HG03457 (cell line): ENCODE measurements at regions not wholly inside any gene's neighbourhood (a gene's known extent, or its start where the extent isn't known, plus 50 kb on each side); places are given as distances from the start of the nearest gene placed in this dataset.
"Not testable (repeated sequence)": the region's sequence is repeated elsewhere in the genome, so short reads cannot be mapped to it uniquely, and the experiment has no call there.

ENCODE experiments used
- ATAC-seq: cut with Tn5 transposase; IDR thresholded peaks from one replicate; pipeline ENCODE4 v1.9.1; 2021; ENCODE audit warnings: moderate number of reproducible peaks; ENCODE audit not compliant: unreplicated experiment

DNA sequence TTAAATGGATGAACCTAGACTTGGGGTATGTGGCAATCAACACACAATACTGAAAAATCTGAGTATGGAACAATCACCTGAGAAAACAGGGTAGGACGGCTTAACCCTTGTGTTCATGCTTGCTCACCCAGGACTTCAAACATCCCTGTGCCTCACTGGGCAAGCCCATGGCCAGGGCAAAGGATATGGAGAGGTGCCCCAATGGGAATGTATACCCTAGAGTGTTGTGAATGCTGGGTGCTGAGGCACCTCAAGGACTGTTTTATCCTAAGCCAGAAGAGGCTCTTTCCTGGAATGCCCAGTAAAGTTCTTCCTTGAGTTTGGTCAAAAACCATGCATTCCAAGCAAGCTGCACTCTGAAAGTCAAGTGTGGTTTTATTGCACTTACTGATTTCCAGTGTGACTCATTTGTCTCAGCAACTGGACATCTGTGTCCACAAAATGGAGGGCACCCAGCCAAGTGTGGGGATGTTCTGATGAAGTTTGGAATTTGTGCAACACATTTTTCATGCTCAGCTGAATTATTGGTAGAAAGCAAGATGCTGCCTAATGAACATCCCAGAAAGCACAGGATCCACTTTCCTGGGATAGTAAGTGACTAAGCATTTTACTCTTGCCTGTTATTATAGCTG lies 531.3 kb downstream of the RFC3 start:
- no peak for ATAC-seq

DNA sequence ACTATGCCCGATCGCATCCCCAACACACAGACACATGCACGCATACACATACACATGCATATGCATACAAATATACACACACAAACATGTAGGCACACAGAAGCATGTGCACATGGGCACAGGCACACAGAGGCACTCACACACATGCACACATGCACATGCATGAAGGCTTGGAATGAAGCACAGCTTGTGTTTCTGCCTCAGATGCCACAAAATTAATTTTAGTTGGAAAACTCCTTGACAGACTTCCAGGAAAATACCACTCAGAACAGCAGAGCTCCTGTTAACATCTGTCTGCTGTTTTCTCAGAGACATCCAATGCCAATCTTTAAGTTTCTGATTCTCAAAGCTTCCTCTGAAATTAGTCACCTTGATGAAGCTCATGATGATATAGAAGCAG lies 532.7 kb downstream of the RFC3 start:
- ATAC-seq = no peak

DNA sequence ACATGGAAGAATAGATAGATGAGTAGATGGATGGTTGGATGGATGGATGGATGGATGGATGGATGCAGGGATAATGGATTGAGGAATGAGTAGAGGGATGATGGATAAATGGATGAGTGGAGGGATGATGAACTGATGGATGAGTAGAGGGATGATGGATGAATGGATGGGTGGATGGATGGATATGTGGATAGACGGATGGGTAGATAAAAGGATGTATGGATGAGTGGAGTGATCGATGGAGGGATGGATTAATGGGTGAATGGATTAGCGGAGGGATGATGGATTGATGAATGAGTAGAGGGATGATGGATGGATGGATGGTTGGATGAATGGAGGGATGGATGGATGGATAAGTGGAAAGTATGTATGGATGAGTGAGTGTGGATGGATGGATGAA lies 533.2 kb downstream of the RFC3 start:
- no peak for ATAC-seq

DNA sequence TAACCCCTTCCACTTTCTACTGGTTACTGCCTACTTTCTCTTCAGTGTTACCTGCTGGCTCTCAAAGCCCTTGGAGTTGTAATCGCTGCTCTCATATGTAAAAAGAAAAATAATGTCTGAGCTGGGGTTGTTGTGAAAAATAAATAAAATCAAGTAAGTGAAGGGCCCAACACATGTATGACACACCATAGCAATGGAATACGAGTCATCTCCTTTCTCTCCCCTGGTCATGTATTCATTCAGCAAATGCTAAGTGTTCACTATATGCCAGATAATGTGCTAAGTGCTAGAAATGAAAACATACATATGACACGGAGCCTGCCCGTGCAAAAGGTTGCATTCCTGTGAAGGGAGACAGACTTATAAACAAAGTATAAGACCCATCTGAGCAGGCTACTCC lies 535.0 kb downstream of the RFC3 start:
- ATAC-seq = no peak

DNA sequence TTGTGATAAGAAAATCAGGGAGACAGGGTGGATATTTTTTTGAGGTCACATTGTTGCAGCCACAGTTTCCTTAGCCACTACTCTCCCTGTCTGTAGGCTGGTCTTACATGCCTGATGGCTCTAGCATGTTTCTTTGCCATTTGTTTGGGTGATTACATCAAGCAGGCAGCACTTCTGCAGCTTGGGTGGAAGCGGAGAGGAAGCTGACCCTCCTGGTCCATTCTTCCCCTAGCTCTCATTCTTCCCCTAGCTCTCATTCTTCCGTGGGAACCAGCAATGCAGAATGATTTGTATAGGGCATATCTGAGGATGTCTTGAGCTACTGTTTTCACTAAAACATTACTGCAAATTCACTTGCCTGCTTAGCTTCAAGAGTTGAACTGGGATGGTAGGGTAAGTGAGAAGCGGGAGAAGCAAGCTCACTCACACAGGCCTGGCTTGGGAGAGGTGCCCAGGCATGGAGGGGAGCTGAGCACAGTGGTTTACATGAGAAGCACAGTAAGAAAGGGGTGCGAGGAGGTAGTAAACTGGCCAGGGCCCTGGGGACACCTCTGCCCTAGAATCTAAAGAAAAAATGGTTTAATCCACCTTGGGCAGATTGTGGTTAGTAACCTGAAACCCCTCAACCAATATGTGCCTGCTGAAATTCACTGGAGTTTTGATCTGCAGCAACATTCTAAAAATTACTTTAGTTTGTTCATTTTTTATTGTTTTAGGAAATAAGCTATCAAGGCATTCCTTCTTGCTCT lies 538.9 kb downstream of the RFC3 start:
- ATAC-seq = no peak

DNA sequence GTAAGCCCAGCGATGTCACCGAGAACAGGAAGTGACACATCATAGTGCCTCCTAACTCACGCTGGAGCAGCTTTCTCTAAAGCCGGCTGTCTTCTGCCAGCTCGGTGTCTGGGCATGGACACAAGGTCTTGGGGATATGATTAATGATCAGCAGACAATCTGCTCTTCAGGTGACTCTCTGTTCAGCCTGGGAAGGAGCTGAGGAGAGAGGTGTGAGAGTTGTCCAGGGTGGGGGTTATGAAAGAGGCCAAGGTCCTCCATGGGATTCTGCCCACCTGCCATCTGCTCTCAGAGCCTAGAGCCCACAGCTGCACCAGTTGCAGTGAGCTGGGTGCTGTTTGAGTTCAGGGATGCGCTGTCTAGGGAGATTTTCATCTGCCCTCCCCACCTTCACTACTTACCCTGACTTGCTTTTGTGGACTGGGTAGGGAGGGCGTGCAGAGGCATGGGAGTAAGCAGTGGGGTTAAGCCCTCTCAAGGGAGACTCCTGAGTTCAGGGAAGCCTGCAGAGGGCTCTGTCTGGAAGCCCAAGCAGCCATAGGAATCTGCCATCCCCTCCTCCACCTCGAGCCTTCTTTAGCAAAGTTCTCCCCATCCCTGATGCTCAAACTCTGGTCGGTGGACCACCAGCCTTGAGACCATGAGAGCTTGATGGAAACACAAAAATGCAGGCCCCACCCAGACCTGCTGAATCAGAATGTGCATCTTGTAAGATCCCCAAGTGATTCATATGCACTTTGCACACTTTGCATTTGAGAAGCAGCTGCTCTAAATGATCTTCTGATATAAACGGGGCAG lies 539.7 kb downstream of the RFC3 start:
- no peak for ATAC-seq

DNA sequence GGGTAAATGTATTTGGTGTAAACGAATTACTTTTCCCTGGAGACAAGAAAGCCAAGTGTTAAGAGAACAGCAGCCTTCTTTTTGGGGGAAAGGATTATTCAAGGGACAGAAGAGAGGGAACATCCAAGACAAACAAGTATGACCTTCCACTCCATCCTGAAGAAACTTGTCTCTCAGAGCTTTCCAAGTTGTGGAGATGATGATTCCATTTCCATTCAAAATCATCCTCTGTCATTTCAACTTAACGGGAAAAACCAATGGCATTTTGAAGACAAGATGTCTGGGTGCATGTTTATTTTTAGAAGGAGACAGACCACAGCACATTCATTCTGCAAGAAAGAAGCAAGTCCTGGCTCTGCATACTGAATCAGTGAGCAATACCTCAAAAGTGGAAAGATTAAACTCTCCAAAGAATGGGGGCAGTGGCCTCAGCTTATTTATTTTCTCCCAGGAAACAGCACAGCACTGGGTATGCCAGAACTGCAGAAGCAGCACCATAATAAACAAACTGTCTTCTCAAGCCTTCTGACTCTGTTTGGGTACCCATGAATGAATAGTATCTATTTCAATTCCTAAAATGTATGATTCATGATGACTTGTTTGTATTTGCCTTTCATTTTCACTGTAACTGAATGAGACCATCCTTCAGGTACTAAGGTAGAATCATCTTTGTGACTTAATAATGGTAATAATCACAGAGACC lies 541.0 kb downstream of the RFC3 start:
- ATAC-seq = no peak

DNA sequence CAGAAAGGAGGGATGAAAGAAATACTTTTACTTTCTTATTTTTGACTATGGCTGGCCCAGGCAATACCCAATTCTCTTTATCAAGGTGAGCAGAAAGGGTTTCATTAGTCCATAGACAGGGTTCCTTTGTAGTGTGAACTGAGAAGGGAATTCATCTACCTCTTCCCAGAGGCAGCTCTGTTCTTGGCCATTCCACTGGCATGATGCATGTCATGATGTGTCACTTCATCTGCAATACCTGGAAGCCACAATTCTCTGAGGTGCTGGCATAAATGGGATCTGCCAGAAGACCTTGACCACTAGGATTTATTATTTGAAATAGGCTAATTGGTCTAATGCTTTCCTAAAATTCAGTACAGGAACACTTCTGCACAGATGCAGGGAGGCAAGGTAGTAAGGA lies 542.8 kb downstream of the RFC3 start:
- no peak for ATAC-seq

DNA sequence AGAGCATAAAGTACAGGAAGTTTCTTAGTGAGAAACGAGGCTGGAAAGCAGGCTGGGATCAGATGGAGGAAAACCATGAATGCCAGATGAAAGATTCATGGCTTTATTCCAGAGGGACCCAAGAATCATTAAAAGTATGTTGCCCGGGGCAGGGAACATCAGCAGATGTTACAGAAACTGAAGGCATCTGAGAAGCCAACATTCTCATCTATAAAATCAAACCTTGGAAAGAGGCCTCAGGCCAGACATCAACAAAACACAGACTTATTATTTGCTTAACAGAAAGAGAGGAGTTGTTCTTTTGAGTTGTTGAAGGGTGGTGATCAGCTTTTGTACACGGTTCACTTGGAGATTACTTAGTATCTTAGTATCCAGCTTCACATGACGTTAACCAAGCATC lies 543.6 kb downstream of the RFC3 start:
- ATAC-seq = no peak

DNA sequence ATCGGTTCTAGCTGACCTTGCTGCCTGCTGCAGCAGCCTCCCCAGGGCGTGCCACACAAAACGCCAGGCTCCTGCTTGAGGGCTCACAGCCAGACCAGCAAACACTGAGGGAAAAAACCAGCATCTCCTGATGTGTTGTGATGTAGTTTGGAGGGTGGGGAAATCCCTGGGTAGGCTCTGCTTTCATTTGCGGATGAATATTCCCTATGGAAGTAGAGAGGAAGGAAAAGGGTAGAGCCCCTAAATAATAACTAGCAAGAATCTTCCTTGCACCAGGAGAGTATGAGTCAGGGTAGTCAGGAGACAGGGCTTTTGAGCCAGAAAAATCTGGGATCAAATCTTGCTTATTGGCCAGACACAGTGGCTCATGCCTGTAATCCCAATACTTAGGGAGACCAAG lies 545.3 kb downstream of the RFC3 start:
- ATAC-seq = no peak

DNA sequence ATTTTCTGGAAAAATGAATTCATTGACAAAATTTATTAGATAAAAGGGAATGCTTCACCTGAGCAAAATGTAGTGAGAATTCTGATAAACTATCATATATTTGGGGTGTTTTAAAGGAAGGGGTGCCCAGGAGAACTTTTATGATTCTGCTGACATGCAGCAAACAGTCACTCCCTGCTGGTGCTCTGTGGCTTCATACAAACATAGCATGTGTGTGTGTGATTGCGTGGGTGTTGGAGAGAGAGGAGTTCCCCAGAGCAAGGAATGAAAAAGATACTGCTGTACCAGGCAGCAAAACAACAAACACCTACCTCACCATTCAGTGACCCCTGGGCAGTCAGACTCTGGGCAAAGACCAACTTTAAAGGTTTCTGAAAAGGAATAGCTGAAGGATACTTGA lies 546.7 kb downstream of the RFC3 start:
- ATAC-seq = no peak

DNA sequence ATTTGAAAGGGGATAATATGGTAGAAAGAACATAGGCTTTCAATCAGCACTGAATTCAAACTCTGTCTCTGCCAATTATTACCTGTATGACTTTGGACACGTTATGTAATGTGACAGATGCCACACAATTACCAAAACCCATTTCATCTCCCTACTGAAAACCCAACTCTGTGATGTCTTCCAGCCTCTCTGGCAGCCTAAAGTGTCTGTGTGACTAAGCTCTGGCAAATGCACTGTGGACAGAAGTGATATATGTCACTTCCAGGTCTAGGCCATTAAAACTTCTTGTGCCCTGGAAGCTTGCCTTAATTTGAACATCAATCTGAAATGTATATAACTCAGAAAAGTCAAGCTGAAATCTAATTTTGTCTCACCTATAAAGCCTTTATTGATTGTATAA lies 552.0 kb downstream of the RFC3 start:
- no peak for ATAC-seq

DNA sequence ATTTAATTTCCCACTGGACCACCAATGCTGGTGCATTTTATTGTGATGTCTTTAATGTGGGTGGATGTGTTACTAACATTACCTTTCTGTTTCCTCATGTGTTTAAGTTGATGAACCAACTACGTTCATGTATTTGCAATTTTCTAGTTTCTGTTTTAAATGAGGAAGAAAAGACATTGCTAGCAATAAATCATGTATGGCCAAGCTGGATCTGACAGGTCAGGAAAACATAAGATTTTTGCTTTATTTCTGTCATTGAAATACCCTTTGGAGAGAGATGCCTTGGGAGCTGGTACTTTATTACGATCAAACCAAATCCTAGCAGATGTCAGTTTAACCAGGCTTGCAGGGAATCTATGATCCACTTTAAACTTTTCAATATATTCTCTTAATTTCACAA lies 553.2 kb downstream of the RFC3 start:
- ATAC-seq = no peak

DNA sequence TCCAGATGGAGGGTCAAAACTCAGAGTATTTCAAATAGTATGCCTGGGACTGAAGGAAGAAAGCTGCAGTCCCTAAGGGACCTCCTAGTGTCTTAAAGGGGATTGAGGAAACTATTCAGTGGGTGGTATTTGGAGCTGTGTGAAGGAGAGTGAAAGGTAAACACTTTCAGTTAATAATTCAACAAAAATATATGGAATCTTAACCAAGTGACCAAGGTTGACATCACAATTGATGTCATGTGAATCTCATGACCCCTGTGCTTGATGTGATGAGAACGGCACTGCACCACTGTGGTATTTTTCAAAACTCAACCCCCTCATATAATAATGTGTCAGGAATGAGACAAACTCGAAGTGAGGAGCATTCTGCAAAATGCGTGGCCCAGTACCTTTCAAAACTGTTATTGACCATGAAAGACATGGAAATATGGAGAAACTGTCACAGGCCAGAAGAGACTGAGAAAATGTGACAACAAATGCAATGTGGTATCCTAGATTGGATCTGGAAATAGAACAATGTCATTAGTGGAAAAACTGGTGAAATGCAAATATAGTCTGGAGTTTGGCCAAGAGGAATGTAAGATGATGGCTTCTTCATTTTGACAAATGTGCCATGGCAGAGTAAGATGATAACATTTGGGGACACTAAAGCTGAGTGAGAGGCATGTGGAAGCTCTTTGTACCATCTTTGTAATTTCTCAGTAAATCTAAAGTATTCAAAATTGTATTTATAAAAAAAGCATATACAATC lies 553.9 kb downstream of the RFC3 start:
- no peak for ATAC-seq

DNA sequence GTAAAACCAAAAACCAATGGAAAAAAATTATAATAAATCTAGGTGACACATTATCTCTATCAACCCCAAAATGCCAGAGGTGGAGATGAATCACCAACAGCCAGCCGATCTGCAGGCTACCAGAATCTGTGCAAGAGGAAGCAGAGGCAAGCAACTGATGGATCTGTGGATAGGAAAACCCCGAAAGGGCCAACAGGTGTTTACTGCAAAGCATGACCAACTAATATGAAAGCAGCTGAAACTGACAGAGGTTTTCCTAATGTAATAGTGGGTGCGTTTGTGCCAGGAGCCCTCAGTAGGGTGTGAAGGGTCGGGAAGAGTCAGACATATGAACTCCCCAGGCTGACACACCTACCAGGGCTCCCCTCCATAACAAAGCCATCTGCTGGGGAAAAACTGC lies 554.6 kb downstream of the RFC3 start:
- ATAC-seq = no peak

DNA sequence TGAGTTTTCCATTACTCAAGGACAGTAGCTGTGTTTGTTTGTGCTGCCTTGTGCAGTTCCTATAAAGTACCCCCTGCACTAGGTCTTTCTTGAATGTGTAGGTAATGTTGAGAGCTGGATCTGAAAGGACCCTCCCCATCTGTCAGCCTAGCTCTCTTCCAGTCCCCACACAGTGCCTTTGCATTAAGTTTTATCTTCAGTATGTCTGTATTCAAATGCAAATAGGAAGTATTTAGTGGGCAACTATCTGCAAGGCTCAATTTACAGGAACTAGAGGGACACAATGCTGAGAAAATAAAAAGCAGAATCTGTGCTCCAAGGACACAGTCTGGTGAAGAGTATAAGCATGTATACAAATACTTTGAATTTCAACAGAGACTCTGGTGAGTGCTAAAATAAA lies 558.5 kb downstream of the RFC3 start:
- no peak for ATAC-seq

DNA sequence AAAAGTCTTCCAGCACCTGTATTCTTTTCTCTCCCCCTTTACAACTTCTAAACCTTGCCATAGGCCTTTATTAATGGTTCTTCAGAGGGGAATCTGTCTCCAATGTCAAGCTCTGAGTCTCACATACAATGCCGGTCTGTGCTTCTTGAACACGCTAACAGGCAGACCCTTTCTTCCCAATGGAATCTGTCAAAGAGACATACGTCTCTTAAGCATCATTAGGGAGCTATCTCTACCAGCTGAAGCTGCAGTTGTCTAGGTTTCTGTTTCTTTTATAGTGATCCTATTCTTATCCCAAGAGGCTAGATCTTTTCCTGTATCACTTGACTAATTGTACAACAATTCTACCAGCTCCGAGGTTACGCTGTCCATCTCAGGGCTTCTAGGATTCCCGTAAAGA lies 560.8 kb upstream of the NBEA start:
- ATAC-seq = no peak

DNA sequence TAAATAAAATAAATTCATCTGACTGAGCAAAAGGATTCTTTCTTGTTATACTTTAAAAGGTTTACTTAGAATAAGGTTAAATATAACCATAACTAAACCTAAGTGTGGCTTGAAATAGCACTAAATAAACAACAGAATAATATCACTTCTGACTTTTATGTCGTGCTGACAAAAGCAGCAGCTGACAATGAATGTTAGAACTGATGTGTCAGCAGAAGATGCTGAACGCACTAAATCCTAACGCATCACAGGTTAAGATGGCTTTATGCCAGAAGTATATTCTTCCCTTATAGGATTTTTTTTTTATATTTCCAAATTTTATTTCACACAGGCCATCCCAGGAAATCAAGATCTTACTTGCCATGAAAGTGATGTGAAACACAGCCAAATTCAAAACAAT lies 558.3 kb upstream of the NBEA start:
- ATAC-seq = no peak

DNA sequence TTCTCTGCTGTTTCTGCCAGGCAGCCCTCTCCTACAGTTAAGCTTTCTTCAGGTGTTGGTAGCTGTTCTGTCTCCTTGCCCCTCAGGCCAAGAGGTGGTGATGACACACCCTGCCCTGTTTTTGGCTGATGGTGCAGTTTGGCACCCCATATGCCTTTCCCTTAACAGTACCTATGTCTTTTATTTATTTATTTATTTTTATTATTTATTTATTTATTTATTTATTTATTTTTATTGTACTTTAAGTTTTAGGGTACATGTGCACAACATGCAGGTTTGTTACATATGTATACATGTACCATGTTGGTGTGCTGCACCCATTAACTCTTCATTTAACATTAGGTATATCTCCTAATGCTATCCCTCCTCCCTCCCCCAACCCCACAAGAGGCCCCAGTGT lies 555.8 kb upstream of the NBEA start:
- ATAC-seq = not testable (repeated sequence)

DNA sequence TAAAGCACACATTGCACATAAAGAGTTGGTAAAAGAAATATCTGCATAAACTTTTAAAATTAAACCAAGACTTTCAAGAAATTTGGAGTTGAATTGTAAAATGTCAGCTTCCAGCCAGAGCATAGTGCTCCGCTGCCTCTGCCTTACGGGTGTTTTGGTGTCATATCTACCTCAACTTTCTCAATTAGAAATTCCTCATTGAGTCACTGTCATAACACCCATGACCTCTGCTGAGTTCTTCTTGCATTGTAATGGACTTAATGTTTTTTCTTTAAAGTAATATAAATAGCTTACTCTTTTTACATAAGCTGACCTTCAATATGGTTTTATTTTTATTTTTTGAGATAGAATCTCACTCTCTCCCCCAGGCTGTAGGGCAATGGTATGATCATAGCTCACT lies 551.0 kb upstream of the NBEA start:
- no peak for ATAC-seq

DNA sequence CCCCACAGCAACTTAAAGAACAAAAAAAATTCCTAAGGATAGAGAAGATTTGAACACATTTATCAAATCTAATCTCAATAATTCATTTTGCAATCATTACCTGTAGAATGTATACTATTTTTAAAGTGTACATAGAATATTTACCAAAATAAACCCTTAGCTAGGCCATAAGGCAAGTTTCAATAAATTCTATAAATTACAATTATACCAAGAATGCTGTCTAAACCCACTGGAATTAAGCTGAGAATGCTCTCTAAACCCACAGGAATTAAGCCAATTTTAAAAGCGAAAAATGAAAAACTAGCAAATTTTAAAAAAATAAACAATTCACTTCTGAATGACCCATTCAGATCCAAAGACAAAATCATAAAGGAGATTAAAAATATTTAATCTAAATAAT lies 540.4 kb upstream of the NBEA start:
- no peak for ATAC-seq
